ENCODE measurements at regions not wholly inside any gene's neighbourhood (a gene's known extent, or its start where the extent isn't known, plus 50 kb on each side); places are given as distances from the start of the nearest gene placed in this dataset.

DNA sequence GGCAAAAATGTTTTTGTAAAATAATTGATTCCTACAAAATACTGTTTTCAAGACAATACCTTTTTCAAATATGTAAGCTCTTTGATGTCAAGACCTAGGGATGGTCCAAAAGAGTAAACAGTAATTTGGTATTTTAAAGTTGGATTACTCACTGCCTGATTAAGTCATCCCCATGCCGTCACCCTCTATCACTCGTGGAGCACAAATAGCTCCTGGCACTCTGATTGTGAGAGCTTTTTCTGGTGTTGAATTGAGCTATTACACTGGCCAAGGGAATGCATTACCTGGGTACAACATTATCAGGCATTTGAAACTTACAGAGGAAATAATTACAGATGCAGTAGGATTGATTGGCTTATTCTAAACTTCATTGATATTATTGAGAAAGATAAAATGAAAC is 231.9 kb upstream of the GRM3 start:
- no peaks in the 10 kb centered on the region for H3K36me3 ChIP-seq (ENCODE audit: control insufficient read depth in 2 of 2, extremely low read depth in 1 of 2, insufficient read depth in 2 of 2, low read length in 2 of 2)
- no peak overlapping the region for H3K27ac ChIP-seq (ENCODE audit: control insufficient read depth, insufficient read depth, low read length)
- TF ChIP-seq, protein P1, sequence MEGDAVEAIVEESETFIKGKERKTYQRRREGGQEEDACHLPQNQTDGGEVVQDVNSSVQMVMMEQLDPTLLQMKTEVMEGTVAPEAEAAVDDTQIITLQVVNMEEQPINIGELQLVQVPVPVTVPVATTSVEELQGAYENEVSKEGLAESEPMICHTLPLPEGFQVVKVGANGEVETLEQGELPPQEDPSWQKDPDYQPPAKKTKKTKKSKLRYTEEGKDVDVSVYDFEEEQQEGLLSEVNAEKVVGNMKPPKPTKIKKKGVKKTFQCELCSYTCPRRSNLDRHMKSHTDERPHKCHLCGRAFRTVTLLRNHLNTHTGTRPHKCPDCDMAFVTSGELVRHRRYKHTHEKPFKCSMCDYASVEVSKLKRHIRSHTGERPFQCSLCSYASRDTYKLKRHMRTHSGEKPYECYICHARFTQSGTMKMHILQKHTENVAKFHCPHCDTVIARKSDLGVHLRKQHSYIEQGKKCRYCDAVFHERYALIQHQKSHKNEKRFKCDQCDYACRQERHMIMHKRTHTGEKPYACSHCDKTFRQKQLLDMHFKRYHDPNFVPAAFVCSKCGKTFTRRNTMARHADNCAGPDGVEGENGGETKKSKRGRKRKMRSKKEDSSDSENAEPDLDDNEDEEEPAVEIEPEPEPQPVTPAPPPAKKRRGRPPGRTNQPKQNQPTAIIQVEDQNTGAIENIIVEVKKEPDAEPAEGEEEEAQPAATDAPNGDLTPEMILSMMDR (optimal IDR thresholded peaks at IDR 0.05 in 1 of 3, IDR thresholded peaks at IDR 0.05 in 1 of 3, conservative IDR thresholded peaks at IDR 0.05 in 1 of 3; ENCODE audit: extremely low read depth in 1 of 3, insufficient read depth in 2 of 3, low read length in 3 of 3), result no peak
- TF ChIP-seq EZH2 (IDR thresholded peaks at IDR 0.05; ENCODE audit: low read length), result no peak
- H3K4me3 ChIP-seq (ENCODE audit: control insufficient read depth in 2 of 3, extremely low read depth in 1 of 3, insufficient read depth in 2 of 3, low read depth in 1 of 3, low read length in 3 of 3), result no peak overlapping the region
- H3K9ac ChIP-seq (ENCODE audit: control insufficient read depth, extremely low read depth, insufficient read depth, low read length), result no peak overlapping the region
- H2AFZ ChIP-seq (ENCODE audit: control insufficient read depth, low read length), result no peak overlapping the region
- H3K4me1 ChIP-seq (ENCODE audit: control insufficient read depth, extremely low read depth, insufficient read depth, low read length), result no peaks in the 10 kb centered on the region
- no peaks in the 10 kb centered on the region for H3K9me3 ChIP-seq (ENCODE audit: control insufficient read depth, low read depth, low read length)
- H3K27me3 ChIP-seq (ENCODE audit: control insufficient read depth, extremely low read depth, insufficient read depth, low read length), result no peaks in the 10 kb centered on the region
- dilution Hi-C loops (cut with MboI; ENCODE audit: extremely low pct_ligation_motif_present, low sequenced_read_pairs), result no loop called here
- DNase-seq (ENCODE audit: low read depth, low spot score), result no peak
- H3K9me1 ChIP-seq (ENCODE audit: control insufficient read depth, extremely low read depth, insufficient read depth, low read length), result no peaks in the 10 kb centered on the region
- H3K79me2 ChIP-seq (ENCODE audit: control insufficient read depth, insufficient read depth, low read length), result no peaks in the 10 kb centered on the region
- no peak for FAIRE-seq
- no peaks in the 10 kb centered on the region for H4K20me1 ChIP-seq (ENCODE audit: control insufficient read depth, extremely low read depth, insufficient read depth, low read length)
- H3K4me2 ChIP-seq (ENCODE audit: control insufficient read depth, extremely low read depth, insufficient read depth, low read depth, low read length), result no peak overlapping the region

DNA sequence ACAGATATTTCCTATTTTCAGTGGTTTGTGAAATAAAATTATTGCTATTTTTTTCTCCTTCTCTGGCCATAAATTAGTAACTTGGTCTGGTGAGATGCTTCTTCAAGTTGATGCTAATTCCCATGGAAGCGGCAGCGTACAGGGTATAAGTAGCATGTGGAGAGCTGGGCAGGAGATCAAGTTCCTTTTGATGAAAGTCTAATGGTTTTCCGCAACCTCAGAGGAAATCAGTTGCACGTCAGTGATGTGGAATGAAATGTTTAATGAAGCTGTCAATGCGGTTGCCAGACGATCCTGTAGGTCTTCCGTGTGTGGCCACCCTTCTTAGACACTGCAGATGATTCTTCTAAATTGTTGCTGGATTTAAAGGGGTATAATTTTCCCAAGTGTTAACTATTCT is 236.4 kb upstream of the GRM3 start:
- Histone ChIP-seq H3K4me1 (ENCODE audit: control insufficient read depth, extremely low read depth, insufficient read depth, low read length) (no peaks in the 10 kb centered on the region), H3K4me3 (ENCODE audit: control insufficient read depth in 2 of 3, extremely low read depth in 1 of 3, insufficient read depth in 2 of 3, low read depth in 1 of 3, low read length in 3 of 3) (no peak overlapping the region), H3K9ac (ENCODE audit: control insufficient read depth, extremely low read depth, insufficient read depth, low read length) (no peak overlapping the region), H3K27me3 (ENCODE audit: control insufficient read depth, extremely low read depth, insufficient read depth, low read length) (no peaks in the 10 kb centered on the region), H3K79me2 (ENCODE audit: control insufficient read depth, insufficient read depth, low read length) (no peaks in the 10 kb centered on the region), H2AFZ (ENCODE audit: control insufficient read depth, low read length) (no peak overlapping the region), H4K20me1 (ENCODE audit: control insufficient read depth, extremely low read depth, insufficient read depth, low read length) (no peaks in the 10 kb centered on the region), H3K9me1 (ENCODE audit: control insufficient read depth, extremely low read depth, insufficient read depth, low read length) (no peaks in the 10 kb centered on the region), H3K27ac (ENCODE audit: control insufficient read depth, insufficient read depth, low read length) (no peak overlapping the region), H3K4me2 (ENCODE audit: control insufficient read depth, extremely low read depth, insufficient read depth, low read depth, low read length) (no peak overlapping the region), H3K36me3 (ENCODE audit: control insufficient read depth in 2 of 2, extremely low read depth in 1 of 2, insufficient read depth in 2 of 2, low read length in 2 of 2) (no peaks in the 10 kb centered on the region), H3K9me3 (ENCODE audit: control insufficient read depth, low read depth, low read length) (no peaks in the 10 kb centered on the region)
- FAIRE-seq, result no peak
- dilution Hi-C loops (cut with MboI; ENCODE audit: extremely low pct_ligation_motif_present, low sequenced_read_pairs), result no loop called here
- TF ChIP-seq EZH2 (IDR thresholded peaks at IDR 0.05; ENCODE audit: low read length), result no peak
- TF ChIP-seq, protein P1 (optimal IDR thresholded peaks at IDR 0.05 in 1 of 3, IDR thresholded peaks at IDR 0.05 in 1 of 3, conservative IDR thresholded peaks at IDR 0.05 in 1 of 3; ENCODE audit: extremely low read depth in 1 of 3, insufficient read depth in 2 of 3, low read length in 3 of 3), result no peak
- no peak for DNase-seq (ENCODE audit: low read depth, low spot score)

Data from keratinocyte (primary cell).